GM23248 (cell line): ENCODE measurements at regions not wholly inside any gene's neighbourhood (a gene's known extent, or its start where the extent isn't known, plus 50 kb on each side); places are given as distances from the start of the nearest gene placed in this dataset.

ENCODE experiments used
- EZH2 ChIP-seq: fragments of 200-600 bp; sonication (generic); IDR thresholded peaks from 2 replicates; pipeline ENCODE4 v1.6.1; 2018; ENCODE audit warnings: antibody characterized with exemption, mild to moderate bottlenecking; ENCODE audit not compliant: insufficient read depth, poor library complexity, severe bottlenecking
- EZH2phosphoT487 ChIP-seq: fragments of 200-600 bp; sonication (generic); IDR thresholded peaks from 2 replicates; pipeline ENCODE4 v1.6.1; 2018; ENCODE audit warnings: antibody characterized with exemption, moderate library complexity, mild to moderate bottlenecking, low read depth; ENCODE audit not compliant: insufficient read depth

GRCh38 chr4:11105715-11106114 is 323.0 kb downstream of the HS3ST1 start:
- TF ChIP-seq EZH2phosphoT487 (no peak), EZH2 (no peak)
